HepG2 (cell line): ENCODE measurements at regions not wholly inside any gene's neighbourhood (a gene's known extent, or its start where the extent isn't known, plus 50 kb on each side); places are given as distances from the start of the nearest gene placed in this dataset.

Source experiments
- ATAC-seq: fragments of 200-7000 bp; cut with Tn5 transposase; 3 replicates; pipeline ENCODE4 v1.9.1; 2020; ENCODE audit warnings: mild to moderate bottlenecking, moderate library complexity
- BruUV-seq: library from RNA; stranded (reverse); fragments of 400-500 nt; replicated peaks from 2 replicates; lab custom pipeline; 2021; lab: Mats Ljungman, UMichigan
- CTCF ChIA-PET: fragments of 300-600 bp; formaldehyde crosslinking; extraction: SDS; loops from one replicate; lab custom pipeline; 2021; ENCODE audit warnings: low total read pairs, inconsistent platforms, low intra/inter-chr PET ratio; lab: Yijun Ruan, JAX
- POLR2A ChIA-PET: fragments of 350-600 bp; sonication (Branson Sonifier 250); formaldehyde crosslinking; loops from one replicate; lab custom pipeline; 2020; ENCODE audit warnings: antibody characterized with exemption, inconsistent platforms; lab: Yijun Ruan, JAX
- DNase-seq: peaks from one replicate; pipeline ENCODE4 v3.0.0-alpha.2; 2015; ENCODE audit warnings: low spot score
- FAIRE-seq: peaks from 3 replicates; lab custom pipeline; 2011; peaks lifted over from hg19 to GRCh38; lab: Jason Lieb, UNC
- H2AFZ ChIP-seq: one replicate; pipeline ENCODE4 v1.6.1; 2011; ENCODE audit warnings: low read length, inconsistent platforms
- H3K27ac ChIP-seq: fragments of 300-600 bp; 3 replicates; pipeline ENCODE4 v1.8.0; 2011; ENCODE audit warnings: mixed run types, mild to moderate bottlenecking, mixed read lengths, low read length, inconsistent platforms; ENCODE audit not compliant: insufficient read depth; ENCODE audit errors: extremely low read length
- H3K27me3 ChIP-seq, 2 experiments: fragments of 200-600 bp in 1 of 2; 2 replicates in 1 of 2; 3 replicates in 1 of 2; pipeline versions ENCODE4 v1.6.0 to v1.8.0; 2011; ENCODE audit warnings: low read length in 2 of 2, mild to moderate bottlenecking in 2 of 2, moderate library complexity in 2 of 2, inconsistent platforms in 1 of 2; ENCODE audit not compliant: insufficient read depth in 2 of 2, control insufficient read depth in 1 of 2
- H3K36me3 ChIP-seq, 2 experiments: fragments of 200-600 bp in 1 of 2; replicated peaks in 1 of 2; 2 replicates in 1 of 2; 3 replicates in 1 of 2; pipeline versions ENCODE4 v1.5.1 to v1.8.0; 2011; ENCODE audit warnings: low read length in 2 of 2, inconsistent platforms in 1 of 2; ENCODE audit not compliant: insufficient read depth in 2 of 2, control insufficient read depth in 1 of 2
- H3K4me1 ChIP-seq: 2 replicates; pipeline ENCODE4 v1.5.1; 2012; ENCODE audit warnings: low read length, inconsistent platforms; ENCODE audit not compliant: insufficient read depth
- H3K4me2 ChIP-seq: 2 replicates; pipeline ENCODE4 v1.6.0; 2011; ENCODE audit warnings: low read depth, low read length, inconsistent platforms
- H3K4me3 ChIP-seq, 3 experiments: fragments of 200-600 bp in 1 of 3; sonication (generic), shearing (Covaris generic) in 1 of 3; replicated peaks in 1 of 3; 2 replicates each; pipeline ENCODE4 v1.5.1; 2011 to 2016; ENCODE audit warnings: low read length in 3 of 3, inconsistent platforms in 2 of 3, low read depth in 2 of 3, mild to moderate bottlenecking in 2 of 3, control low read depth in 1 of 3, mixed read lengths in 1 of 3; ENCODE audit not compliant: insufficient read depth in 1 of 3
- H3K79me2 ChIP-seq: one replicate; pipeline ENCODE4 v1.6.1; 2011; ENCODE audit warnings: low read length, inconsistent platforms; ENCODE audit not compliant: insufficient read depth
- H3K9ac ChIP-seq: 2 replicates; pipeline ENCODE4 v1.6.0; 2011; ENCODE audit warnings: mild to moderate bottlenecking, low read depth, low read length, inconsistent platforms; ENCODE audit not compliant: insufficient read depth
- H3K9me3 ChIP-seq: 2 replicates; pipeline ENCODE4 v1.5.1; 2012; ENCODE audit warnings: mild to moderate bottlenecking, low read length
- H4K20me1 ChIP-seq: 2 replicates; pipeline ENCODE4 v1.6.0; 2011; ENCODE audit warnings: inconsistent platforms, mild to moderate bottlenecking, low read length, moderate library complexity; ENCODE audit not compliant: insufficient read depth
- CBFB ChIP-seq: sonication (generic); formaldehyde crosslinking; IDR thresholded peaks from 2 replicates; pipeline ENCODE4 v1.4.0; 2020; ENCODE audit warnings: missing genetic modification reagents
- FOXA1 ChIP-seq, 2 experiments: fragments of 450-650 bp in 1 of 2; sonication (generic) in 1 of 2; formaldehyde crosslinking in 1 of 2; IDR thresholded peaks; 2 replicates each; pipeline versions ENCODE4 v1.4.0 to v1.6.1; 2016 to 2020; ENCODE audit warnings: missing genetic modification reagents in 1 of 2
- FOXP1 ChIP-seq, 2 experiments: fragments of 450-650 bp in 1 of 2; IDR thresholded peaks; 2 replicates each; pipeline ENCODE4 v1.6.1; 2017 to 2018; ENCODE audit warnings: antibody characterized with exemption in 1 of 2
- KDM5A ChIP-seq: fragments of 200-600 bp; sonication (generic); IDR thresholded peaks from 2 replicates; pipeline ENCODE4 v1.7.0; 2018; ENCODE audit warnings: antibody characterized with exemption, mild to moderate bottlenecking, low read length, borderline replicate concordance
- PPARG ChIP-seq: conservative IDR thresholded peaks from 2 replicates; pipeline ENCODE4 v1.6.1; 2016; ENCODE audit warnings: missing biosample characterization, missing genetic modification reagents
- SIX1 ChIP-seq: sonication (generic); formaldehyde crosslinking; IDR thresholded peaks from 2 replicates; pipeline ENCODE4 v1.4.0; 2020; ENCODE audit warnings: missing genetic modification reagents, borderline replicate concordance
- SP5 ChIP-seq: IDR thresholded peaks from 2 replicates; pipeline ENCODE4 v1.6.1; 2016; ENCODE audit warnings: low read depth, borderline replicate concordance
- TOE1 ChIP-seq: sonication (generic); formaldehyde crosslinking; IDR thresholded peaks from 2 replicates; pipeline ENCODE4 v1.4.0; 2020; ENCODE audit warnings: mild to moderate bottlenecking, missing genetic modification reagents
- XBP1 ChIP-seq: sonication (generic); formaldehyde crosslinking; IDR thresholded peaks from 2 replicates; pipeline ENCODE4 v1.5.0; 2020; ENCODE audit warnings: missing genetic modification reagents
- ZFP90 ChIP-seq: sonication (generic); formaldehyde crosslinking; IDR thresholded peaks from 2 replicates; pipeline ENCODE4 v1.8.0; 2022; ENCODE audit warnings: missing genetic modification reagents, mild to moderate bottlenecking, inconsistent platforms, borderline replicate concordance
- ZKSCAN1 ChIP-seq: fragments of 150-350 bp; IDR thresholded peaks from 2 replicates; pipeline ENCODE4 v1.6.1; 2014; ENCODE audit warnings: low read length
- ZNF644 ChIP-seq: IDR thresholded peaks from 2 replicates; pipeline ENCODE4 v1.6.1; 2016; ENCODE audit warnings: low read depth
- ZNF790 ChIP-seq: sonication (generic); formaldehyde crosslinking; IDR thresholded peaks from 2 replicates; pipeline ENCODE4 v1.8.0; 2022; ENCODE audit warnings: missing genetic modification reagents, mild to moderate bottlenecking, borderline replicate concordance
- ZNF816 ChIP-seq: sonication (generic); formaldehyde crosslinking; IDR thresholded peaks from 2 replicates; pipeline ENCODE4 v1.8.0; 2022; ENCODE audit warnings: missing genetic modification reagents, mild to moderate bottlenecking, borderline replicate concordance
- ZNF883 ChIP-seq: sonication (generic); formaldehyde crosslinking; IDR thresholded peaks from 2 replicates; pipeline ENCODE4 v1.5.1; 2020; ENCODE audit warnings: mild to moderate bottlenecking, missing genetic modification reagents; ENCODE audit errors: not compliant biosample characterization
- WGBS: methylation state at CpG from one replicate; pipeline ENCODE4 v1.1.6; 2017; ENCODE audit warnings: low lambda C conversion rate; 5-methylcytosine and 5-hydroxymethylcytosine counted together
- in situ Hi-C: cut with HindIII; loops from 2 replicates; pipeline ENCODE4 v1.10.0; 2017; ENCODE audit warnings: low pct_unique_long_range_greater_than_20kb; ENCODE audit not compliant: extremely low pct_ligation_motif_present
- intact Hi-C: fragments of 100-400 bp; cut with micrococcal nuclease; formaldehyde crosslinking; loops from one replicate; pipeline ENCODE4 v1.10.0; 2022; ENCODE audit not compliant: unreplicated experiment
- TF ChIP-seq, protein P1 (sequence below): sonication (generic); formaldehyde crosslinking; conservative IDR thresholded peaks from 2 replicates; pipeline ENCODE4 v1.8.0; 2022; ENCODE audit warnings: missing genetic modification reagents
- TF ChIP-seq, protein P2 (sequence below): sonication (generic); formaldehyde crosslinking; IDR thresholded peaks from 2 replicates; pipeline ENCODE4 v1.5.0; 2020; ENCODE audit warnings: mild to moderate bottlenecking, missing genetic modification reagents, moderate library complexity
- TF ChIP-seq, protein P3 (sequence below): fragments of 450-650 bp; IDR thresholded peaks from 2 replicates; pipeline ENCODE4 v1.6.1; 2017
- TF ChIP-seq, protein P4 (sequence below): sonication (generic); formaldehyde crosslinking; IDR thresholded peaks from 2 replicates; pipeline ENCODE4 v1.8.0; 2022; ENCODE audit warnings: missing genetic modification reagents, low read depth, mild to moderate bottlenecking, borderline replicate concordance
- TF ChIP-seq, protein P5 (sequence below): IDR thresholded peaks from 2 replicates; pipeline ENCODE4 v1.6.1; 2016; ENCODE audit warnings: missing compliant biosample characterization, missing genetic modification reagents, borderline replicate concordance

DNA sequence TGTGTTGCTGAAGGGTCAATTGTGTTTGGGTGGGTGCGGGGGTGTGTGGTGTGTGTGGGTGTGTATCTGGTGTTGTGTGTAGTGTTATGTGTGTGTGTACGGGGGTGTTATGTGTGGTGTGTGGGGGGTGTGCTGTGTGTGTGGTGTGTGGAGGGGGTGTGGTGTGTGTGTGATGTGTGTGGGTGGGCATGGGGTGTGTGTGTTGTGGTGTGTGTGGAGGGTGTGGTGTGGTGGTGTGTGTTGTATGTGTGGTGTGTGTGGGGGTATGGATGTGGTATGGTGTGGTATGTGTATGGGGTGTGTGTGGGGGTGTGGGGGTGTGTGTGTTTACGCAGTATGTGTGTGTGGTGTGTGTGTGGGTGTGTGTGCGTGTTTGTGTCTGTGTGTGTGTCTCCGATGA is 110.8 kb downstream of the ZNF22 start:
- H3K27me3 ChIP-seq: no peaks in the 10 kb centered on the region; a peak in 1 of 5 replicates
- no peak overlapping the region for H3K4me3 ChIP-seq
- H3K4me2 ChIP-seq: no peak overlapping the region
- no peak for DNase-seq
- no peak for TF ChIP-seq ZNF790 (CRISPR knock-in tag)
- TF ChIP-seq FOXA1 (IDR thresholded peaks at IDR 0.05): no peak
- TF ChIP-seq FOXA1 (CRISPR knock-in tag; IDR thresholded peaks at IDR 0.05): no peak
- no peak for TF ChIP-seq SP5
- TF ChIP-seq TOE1: no peak
- TF ChIP-seq FOXP1 (IDR thresholded peaks at IDR 0.05): no peak
- no peak for TF ChIP-seq FOXP1 (CRISPR knock-in tag; IDR thresholded peaks at IDR 0.05)
- no peak for TF ChIP-seq ZKSCAN1
- no peak for TF ChIP-seq ZFP90 (CRISPR knock-in tag)
- no peak for TF ChIP-seq CBFB (CRISPR knock-in tag)
- TF ChIP-seq, protein P1, sequence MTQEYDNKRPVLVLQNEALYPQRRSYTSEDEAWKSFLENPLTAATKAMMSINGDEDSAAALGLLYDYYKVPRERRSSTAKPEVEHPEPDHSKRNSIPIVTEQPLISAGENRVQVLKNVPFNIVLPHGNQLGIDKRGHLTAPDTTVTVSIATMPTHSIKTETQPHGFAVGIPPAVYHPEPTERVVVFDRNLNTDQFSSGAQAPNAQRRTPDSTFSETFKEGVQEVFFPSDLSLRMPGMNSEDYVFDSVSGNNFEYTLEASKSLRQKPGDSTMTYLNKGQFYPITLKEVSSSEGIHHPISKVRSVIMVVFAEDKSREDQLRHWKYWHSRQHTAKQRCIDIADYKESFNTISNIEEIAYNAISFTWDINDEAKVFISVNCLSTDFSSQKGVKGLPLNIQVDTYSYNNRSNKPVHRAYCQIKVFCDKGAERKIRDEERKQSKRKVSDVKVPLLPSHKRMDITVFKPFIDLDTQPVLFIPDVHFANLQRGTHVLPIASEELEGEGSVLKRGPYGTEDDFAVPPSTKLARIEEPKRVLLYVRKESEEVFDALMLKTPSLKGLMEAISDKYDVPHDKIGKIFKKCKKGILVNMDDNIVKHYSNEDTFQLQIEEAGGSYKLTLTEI (CRISPR knock-in tag): no peak
- no peak for TF ChIP-seq PPARG (CRISPR knock-in tag)
- TF ChIP-seq, protein P2, sequence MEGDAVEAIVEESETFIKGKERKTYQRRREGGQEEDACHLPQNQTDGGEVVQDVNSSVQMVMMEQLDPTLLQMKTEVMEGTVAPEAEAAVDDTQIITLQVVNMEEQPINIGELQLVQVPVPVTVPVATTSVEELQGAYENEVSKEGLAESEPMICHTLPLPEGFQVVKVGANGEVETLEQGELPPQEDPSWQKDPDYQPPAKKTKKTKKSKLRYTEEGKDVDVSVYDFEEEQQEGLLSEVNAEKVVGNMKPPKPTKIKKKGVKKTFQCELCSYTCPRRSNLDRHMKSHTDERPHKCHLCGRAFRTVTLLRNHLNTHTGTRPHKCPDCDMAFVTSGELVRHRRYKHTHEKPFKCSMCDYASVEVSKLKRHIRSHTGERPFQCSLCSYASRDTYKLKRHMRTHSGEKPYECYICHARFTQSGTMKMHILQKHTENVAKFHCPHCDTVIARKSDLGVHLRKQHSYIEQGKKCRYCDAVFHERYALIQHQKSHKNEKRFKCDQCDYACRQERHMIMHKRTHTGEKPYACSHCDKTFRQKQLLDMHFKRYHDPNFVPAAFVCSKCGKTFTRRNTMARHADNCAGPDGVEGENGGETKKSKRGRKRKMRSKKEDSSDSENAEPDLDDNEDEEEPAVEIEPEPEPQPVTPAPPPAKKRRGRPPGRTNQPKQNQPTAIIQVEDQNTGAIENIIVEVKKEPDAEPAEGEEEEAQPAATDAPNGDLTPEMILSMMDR (CRISPR knock-in tag): no peak
- TF ChIP-seq XBP1 (CRISPR knock-in tag): no peak
- TF ChIP-seq, protein P3, sequence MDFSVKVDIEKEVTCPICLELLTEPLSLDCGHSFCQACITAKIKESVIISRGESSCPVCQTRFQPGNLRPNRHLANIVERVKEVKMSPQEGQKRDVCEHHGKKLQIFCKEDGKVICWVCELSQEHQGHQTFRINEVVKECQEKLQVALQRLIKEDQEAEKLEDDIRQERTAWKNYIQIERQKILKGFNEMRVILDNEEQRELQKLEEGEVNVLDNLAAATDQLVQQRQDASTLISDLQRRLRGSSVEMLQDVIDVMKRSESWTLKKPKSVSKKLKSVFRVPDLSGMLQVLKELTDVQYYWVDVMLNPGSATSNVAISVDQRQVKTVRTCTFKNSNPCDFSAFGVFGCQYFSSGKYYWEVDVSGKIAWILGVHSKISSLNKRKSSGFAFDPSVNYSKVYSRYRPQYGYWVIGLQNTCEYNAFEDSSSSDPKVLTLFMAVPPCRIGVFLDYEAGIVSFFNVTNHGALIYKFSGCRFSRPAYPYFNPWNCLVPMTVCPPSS: no peak
- TF ChIP-seq ZNF816 (CRISPR knock-in tag): no peak
- TF ChIP-seq, protein P4, sequence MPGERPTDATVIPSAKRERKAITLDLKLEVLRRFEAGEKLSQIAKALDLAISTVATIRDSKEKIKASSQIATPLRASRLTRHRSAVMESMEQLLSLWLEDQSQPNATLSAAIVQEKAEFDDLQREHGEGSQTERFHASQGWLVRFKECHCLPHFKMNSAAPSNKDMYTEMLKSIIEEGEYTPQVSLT (CRISPR knock-in tag): no peak
- TF ChIP-seq SIX1 (CRISPR knock-in tag): no peak
- TF ChIP-seq ZNF644 (CRISPR knock-in tag): no peak
- TF ChIP-seq ZNF883 (CRISPR knock-in tag): no peak
- no peak for TF ChIP-seq KDM5A
- TF ChIP-seq, protein P5, sequence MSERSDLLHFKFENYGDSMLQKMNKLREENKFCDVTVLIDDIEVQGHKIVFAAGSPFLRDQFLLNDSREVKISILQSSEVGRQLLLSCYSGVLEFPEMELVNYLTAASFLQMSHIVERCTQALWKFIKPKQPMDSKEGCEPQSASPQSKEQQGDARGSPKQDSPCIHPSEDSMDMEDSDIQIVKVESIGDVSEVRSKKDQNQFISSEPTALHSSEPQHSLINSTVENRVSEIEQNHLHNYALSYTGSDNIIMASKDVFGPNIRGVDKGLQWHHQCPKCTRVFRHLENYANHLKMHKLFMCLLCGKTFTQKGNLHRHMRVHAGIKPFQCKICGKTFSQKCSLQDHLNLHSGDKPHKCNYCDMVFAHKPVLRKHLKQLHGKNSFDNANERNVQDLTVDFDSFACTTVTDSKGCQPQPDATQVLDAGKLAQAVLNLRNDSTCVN: no peak
- TF ChIP-seq, all 625 proteins: peak for 0
- ChIA-PET CTCF (no interaction called here), POLR2A (no interaction called here)
- no TSS peak for BruUV-seq
- ATAC-seq (no peak), FAIRE-seq (no peak)
- Histone ChIP-seq H3K9ac (no peak overlapping the region), H3K27ac (no peak overlapping the region), H4K20me1 (no peaks in the 10 kb centered on the region), H3K79me2 (no peaks in the 10 kb centered on the region), H3K36me3 (no peaks in the 10 kb centered on the region), H2AFZ (no peak overlapping the region), H3K4me1 (no peaks in the 10 kb centered on the region), H3K9me3 (no peaks in the 10 kb centered on the region)
- WGBS: 51% methylated on average over 5 of the region's 5 CpGs
- intact Hi-C loops (no loop called here), in situ Hi-C loops (no loop called here)
